ENCODE measurements at regions not wholly inside any gene's neighbourhood (a gene's known extent, or its start where the extent isn't known, plus 50 kb on each side); places are given as distances from the start of the nearest gene placed in this dataset.

- TF ChIP-seq CTCF (conservative IDR thresholded peaks at IDR 0.05) (no peak), ZFX (IDR thresholded peaks at IDR 0.05) (no peak)
These were observed 135.1 kb upstream of the MAGI3 start for GRCh38 chr1:113255038-113255719.
